ENCODE measurements at regions not wholly inside any gene's neighbourhood (a gene's known extent, or its start where the extent isn't known, plus 50 kb on each side); places are given as distances from the start of the nearest gene placed in this dataset.

GRCh38 chr12:107537464-107538119, 148.0 kb upstream of the PWP1 start:
- no peaks in the 10 kb centered on the region; a peak in 1 of 7 replicates for H3K36me3 Mint-ChIP-seq (ENCODE audit: insufficient read depth in 1 of 3, low read depth in 3 of 3)
- H3K27me3 ChIP-seq (ENCODE audit: insufficient read depth, low read length) = no peaks in the 10 kb centered on the region
- no peak overlapping the region for H2AFZ ChIP-seq (ENCODE audit: low read length)
- no peaks in the 10 kb centered on the region for H3K79me1 ChIP-seq (ENCODE audit: insufficient read depth, low read depth, low read length, poor library complexity, severe bottlenecking)
- no peak overlapping the region for H2BK20ac ChIP-seq (ENCODE audit: low read depth, low read length, poor library complexity, severe bottlenecking)
- no peak overlapping the region for H3K18ac ChIP-seq (ENCODE audit: insufficient read length, low read depth, low read length)
- H2BK120ac ChIP-seq (ENCODE audit: low read depth, low read length, poor library complexity, severe bottlenecking) = no peak overlapping the region
- no peaks in the 10 kb centered on the region; the same call in 1 of the 2 replicates for H3K4me1 ChIP-seq (ENCODE audit: insufficient read depth, low read length)
- no peaks in the 10 kb centered on the region for H3K79me2 ChIP-seq (ENCODE audit: insufficient read depth, low read length)
- H3K23me2 ChIP-seq (ENCODE audit: insufficient read length, low read depth, low read length, poor library complexity, severe bottlenecking) = no peaks in the 10 kb centered on the region
- H3K23ac ChIP-seq (ENCODE audit: insufficient read length, low read depth, low read length) = no peak overlapping the region
- no peaks in the 10 kb centered on the region for H3K9me3 ChIP-seq (ENCODE audit: control insufficient read depth, low read depth, low read length)
- H2AK5ac ChIP-seq (ENCODE audit: insufficient read length, low read length) = no peak overlapping the region
- no peak overlapping the region for H3K4ac ChIP-seq (ENCODE audit: low read depth, low read length)
- no peak overlapping the region for H2BK5ac ChIP-seq (ENCODE audit: insufficient read length, low read length)
- WGBS (ENCODE audit: extremely low coverage, insufficient read length, low lambda C conversion rate) = no CpG with 5 or more reads among the region's 5 CpGs
- no peak overlapping the region for H3K4me2 ChIP-seq (ENCODE audit: insufficient read depth, insufficient read length, low read length)
- no peaks in the 10 kb centered on the region for H3K27me3 Mint-ChIP-seq (ENCODE audit: low read depth)
- H3K4me1 Mint-ChIP-seq = peaks cover 3 to 19% of the 10 kb centered on the region in 2 experiments; a peak in 3 of 4 replicates
- no peak overlapping the region for H2BK15ac ChIP-seq (ENCODE audit: low read depth, low read length)
- no peak for DNase-seq
- no peak overlapping the region for H3T11ph ChIP-seq (ENCODE audit: low read length)
- H3K27ac ChIP-seq (ENCODE audit: insufficient read length, low read depth, low read length) = no peak overlapping the region
- H3K9ac ChIP-seq (ENCODE audit: extremely low read depth, insufficient read length, low read length) = no peak overlapping the region
- no peak overlapping the region for H3K4me3 Mint-ChIP-seq
- H4K5ac ChIP-seq (ENCODE audit: insufficient read length, low read depth, low read length) = no peak overlapping the region
- no peaks in the 10 kb centered on the region; a peak in 2 of 5 replicates for H3K9me3 Mint-ChIP-seq
- H4K91ac ChIP-seq (ENCODE audit: insufficient read length, low read depth, low read length) = no peak overlapping the region
- no peak for TF ChIP-seq CTCF (conservative IDR thresholded peaks at IDR 0.05)
- H3K27ac Mint-ChIP-seq = peak overlapping the region in 2 of 3 experiments; percentile 25 to 54; a peak in 1 of 7 replicates
- no peaks in the 10 kb centered on the region for H4K20me1 ChIP-seq (ENCODE audit: control insufficient read depth, insufficient read depth, insufficient read length)
- no peak overlapping the region for H4K8ac ChIP-seq (replicated peaks; ENCODE audit: insufficient read length, low read depth, low read length)
- H2BK12ac ChIP-seq (ENCODE audit: insufficient read length, low read depth, low read length) = no peak overlapping the region
- H3K14ac ChIP-seq (ENCODE audit: insufficient read depth, low read length) = no peak overlapping the region
- no peak overlapping the region for H3K56ac ChIP-seq (ENCODE audit: insufficient read length, low read depth, low read length)

Measured in H9 (cell line).